Panc1 (cell line): ENCODE measurements at regions not wholly inside any gene's neighbourhood (a gene's known extent, or its start where the extent isn't known, plus 50 kb on each side); places are given as distances from the start of the nearest gene placed in this dataset.

Source experiments
- POLR2AphosphoS5 ChIP-seq: IDR thresholded peaks from 2 replicates; pipeline ENCODE4 v1.6.1; 2012; ENCODE audit warnings: mild to moderate bottlenecking, low read depth, low read length, moderate library complexity
- SIN3A ChIP-seq: IDR thresholded peaks from 2 replicates; pipeline ENCODE4 v1.6.1; 2012; ENCODE audit warnings: low read depth, mild to moderate bottlenecking, low read length, moderate library complexity, borderline replicate concordance; ENCODE audit not compliant: insufficient read depth
- TF ChIP-seq, protein P1 (sequence below): fragments of 450-650 bp; IDR thresholded peaks from 2 replicates; pipeline ENCODE4 v1.5.1; 2017; ENCODE audit warnings: mild to moderate bottlenecking

DNA sequence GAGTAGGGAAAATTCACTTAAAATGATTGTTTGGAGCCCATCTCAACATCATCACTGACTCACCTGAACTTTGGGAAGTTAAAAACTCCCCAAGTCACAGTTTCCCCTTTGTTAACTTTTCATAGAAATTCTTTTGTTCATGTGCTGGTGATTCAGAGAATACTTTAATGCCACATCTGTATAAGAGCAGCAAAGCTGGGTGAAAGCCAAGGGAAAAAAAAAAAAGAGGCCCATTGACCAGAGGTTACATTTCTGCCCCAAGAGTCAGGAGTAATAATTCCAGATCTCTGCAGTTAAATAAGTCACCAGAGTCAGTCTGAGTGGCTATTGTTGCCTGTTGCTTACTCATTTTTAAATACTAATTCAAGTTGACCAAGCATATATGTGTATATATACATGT lies 136.4 kb upstream of the LGR5 start:
- TF ChIP-seq, protein P1, sequence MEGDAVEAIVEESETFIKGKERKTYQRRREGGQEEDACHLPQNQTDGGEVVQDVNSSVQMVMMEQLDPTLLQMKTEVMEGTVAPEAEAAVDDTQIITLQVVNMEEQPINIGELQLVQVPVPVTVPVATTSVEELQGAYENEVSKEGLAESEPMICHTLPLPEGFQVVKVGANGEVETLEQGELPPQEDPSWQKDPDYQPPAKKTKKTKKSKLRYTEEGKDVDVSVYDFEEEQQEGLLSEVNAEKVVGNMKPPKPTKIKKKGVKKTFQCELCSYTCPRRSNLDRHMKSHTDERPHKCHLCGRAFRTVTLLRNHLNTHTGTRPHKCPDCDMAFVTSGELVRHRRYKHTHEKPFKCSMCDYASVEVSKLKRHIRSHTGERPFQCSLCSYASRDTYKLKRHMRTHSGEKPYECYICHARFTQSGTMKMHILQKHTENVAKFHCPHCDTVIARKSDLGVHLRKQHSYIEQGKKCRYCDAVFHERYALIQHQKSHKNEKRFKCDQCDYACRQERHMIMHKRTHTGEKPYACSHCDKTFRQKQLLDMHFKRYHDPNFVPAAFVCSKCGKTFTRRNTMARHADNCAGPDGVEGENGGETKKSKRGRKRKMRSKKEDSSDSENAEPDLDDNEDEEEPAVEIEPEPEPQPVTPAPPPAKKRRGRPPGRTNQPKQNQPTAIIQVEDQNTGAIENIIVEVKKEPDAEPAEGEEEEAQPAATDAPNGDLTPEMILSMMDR, result no peak
- no peak for TF ChIP-seq POLR2AphosphoS5
- no peak for TF ChIP-seq SIN3A
